ENCODE measurements at regions not wholly inside any gene's neighbourhood (a gene's known extent, or its start where the extent isn't known, plus 50 kb on each side); places are given as distances from the start of the nearest gene placed in this dataset.

- TF ChIP-seq CTCF (IDR thresholded peaks at IDR 0.05 in 4 of 5, conservative IDR thresholded peaks at IDR 0.05 in 1 of 5) (no peak), POLR2A (IDR thresholded peaks at IDR 0.05) (no peak)
Observed at GRCh38 chrX:3540105-3540504, 173.3 kb downstream of the PRKX start.

Measured in gastrocnemius medialis (tissue), 4 donors.